NB4 (cell line): ENCODE measurements at regions not wholly inside any gene's neighbourhood (a gene's known extent, or its start where the extent isn't known, plus 50 kb on each side); places are given as distances from the start of the nearest gene placed in this dataset.

Experiments
- DNase-seq: peaks from one replicate; pipeline ENCODE4 v3.0.0; 2010; ENCODE audit warnings: low read depth
- H3K4me3 ChIP-seq: one replicate; pipeline ENCODE4 v1.5.1; 2011; ENCODE audit warnings: mild to moderate bottlenecking, low read depth, low read length, moderate library complexity
- CTCF ChIP-seq: IDR thresholded peaks from one replicate; pipeline ENCODE4 v1.5.1; 2012; ENCODE audit warnings: low read depth, low read length
- MYC ChIP-seq: IDR thresholded peaks from 2 replicates; pipeline ENCODE4 v1.6.1; 2011; ENCODE audit warnings: low read depth, low read length
- POLR2A ChIP-seq: IDR thresholded peaks from 2 replicates; pipeline ENCODE4 v1.6.1; 2011; ENCODE audit warnings: mild to moderate bottlenecking; ENCODE audit not compliant: insufficient read length; ENCODE audit errors: extremely low read depth
- TF ChIP-seq, protein P1 (sequence below): IDR thresholded peaks from 2 replicates; pipeline ENCODE4 v1.6.1; 2011; ENCODE audit warnings: low read depth, low read length

DNA sequence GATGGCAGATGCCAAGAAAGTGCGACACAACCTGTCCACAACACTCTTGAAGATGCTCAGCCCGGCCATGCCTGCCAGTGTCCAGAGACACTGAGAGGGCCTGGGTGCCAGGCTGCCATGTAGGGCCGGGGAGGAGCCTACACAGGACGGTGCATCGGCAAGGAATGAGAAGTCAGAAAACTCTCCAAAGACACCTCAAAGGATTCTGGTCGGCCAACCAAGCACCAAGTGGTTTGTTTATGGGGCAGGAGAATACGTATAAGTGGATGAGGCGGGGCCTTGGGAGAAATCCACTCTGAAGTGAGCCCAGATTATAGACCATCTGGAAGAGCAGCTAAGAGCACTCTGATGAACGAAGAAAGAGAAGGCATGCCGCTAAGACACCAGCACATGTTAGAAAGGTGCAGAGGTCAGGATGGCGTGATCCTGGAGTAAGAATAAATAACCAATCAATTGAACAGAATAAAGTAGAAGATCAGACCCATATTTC, 120.7 kb upstream of the FOXQ1 start:
- TF ChIP-seq POLR2A (no peak), MYC (no peak), CTCF (no peak)
- TF ChIP-seq, protein P1, sequence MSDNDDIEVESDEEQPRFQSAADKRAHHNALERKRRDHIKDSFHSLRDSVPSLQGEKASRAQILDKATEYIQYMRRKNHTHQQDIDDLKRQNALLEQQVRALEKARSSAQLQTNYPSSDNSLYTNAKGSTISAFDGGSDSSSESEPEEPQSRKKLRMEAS, result no peak
- DNase-seq, result no peak
- no peak overlapping the region for H3K4me3 ChIP-seq

GRCh38 chr6:1190366-1190765, 121.5 kb upstream of the FOXQ1 start:
- no peak for DNase-seq
- no peak for TF ChIP-seq MYC
- no peak for TF ChIP-seq POLR2A
- TF ChIP-seq, protein P1, result no peak
- TF ChIP-seq CTCF, result no peak
- H3K4me3 ChIP-seq, result no peak overlapping the region

DNA sequence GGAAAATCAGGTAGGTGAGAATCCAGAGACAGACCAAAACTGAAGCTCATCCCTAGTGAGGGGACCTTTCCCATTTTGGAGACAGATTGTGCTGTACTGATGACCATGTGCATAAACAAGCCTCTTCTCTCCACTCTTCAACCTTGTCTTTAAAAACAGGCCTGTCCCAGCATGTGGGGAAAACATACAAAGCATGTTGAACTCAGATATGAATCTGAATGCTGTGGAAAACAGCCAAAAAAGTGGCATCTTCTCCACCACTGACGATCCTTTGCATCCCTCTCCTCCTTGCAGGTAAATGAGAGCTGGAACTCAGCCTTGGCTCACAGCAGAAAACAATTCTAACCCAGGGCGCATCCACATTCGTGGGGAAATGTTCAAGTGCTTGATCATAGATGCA, 123.7 kb upstream of the FOXQ1 start:
- TF ChIP-seq MYC (no peak), POLR2A (no peak), CTCF (no peak)
- TF ChIP-seq, protein P1, result no peak
- no peak for DNase-seq
- no peak overlapping the region for H3K4me3 ChIP-seq

GRCh38 chr6:1187293-1188131, 124.4 kb upstream of the FOXQ1 start:
- TF ChIP-seq POLR2A, result no peak
- TF ChIP-seq, protein P1, result no peak
- no peak for TF ChIP-seq CTCF
- no peak for TF ChIP-seq MYC
- H3K4me3 ChIP-seq, result no peak overlapping the region
- no peak for DNase-seq

DNA sequence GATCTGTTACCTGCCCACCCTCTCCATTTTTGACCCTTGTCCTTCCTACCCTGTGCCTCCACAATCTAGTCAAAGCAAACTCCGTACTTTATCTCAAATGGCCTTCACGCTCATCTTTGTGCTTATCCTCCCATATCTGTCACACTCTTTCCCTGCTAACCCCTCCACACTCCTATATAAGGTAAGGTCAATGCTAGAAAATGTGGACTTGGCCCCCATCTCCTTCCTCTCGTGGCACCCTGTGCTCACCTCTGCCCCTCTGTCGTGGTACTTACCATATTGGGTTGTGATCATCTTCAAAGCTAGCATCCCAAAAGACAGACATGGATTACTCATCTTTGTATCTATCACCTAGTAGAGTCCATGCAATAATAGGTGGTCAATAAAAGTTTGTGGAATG, 127.6 kb upstream of the FOXQ1 start:
- no peak for DNase-seq
- no peak overlapping the region for H3K4me3 ChIP-seq
- TF ChIP-seq CTCF, result no peak
